ENCODE measurements at regions not wholly inside any gene's neighbourhood (a gene's known extent, or its start where the extent isn't known, plus 50 kb on each side); places are given as distances from the start of the nearest gene placed in this dataset.

DNA sequence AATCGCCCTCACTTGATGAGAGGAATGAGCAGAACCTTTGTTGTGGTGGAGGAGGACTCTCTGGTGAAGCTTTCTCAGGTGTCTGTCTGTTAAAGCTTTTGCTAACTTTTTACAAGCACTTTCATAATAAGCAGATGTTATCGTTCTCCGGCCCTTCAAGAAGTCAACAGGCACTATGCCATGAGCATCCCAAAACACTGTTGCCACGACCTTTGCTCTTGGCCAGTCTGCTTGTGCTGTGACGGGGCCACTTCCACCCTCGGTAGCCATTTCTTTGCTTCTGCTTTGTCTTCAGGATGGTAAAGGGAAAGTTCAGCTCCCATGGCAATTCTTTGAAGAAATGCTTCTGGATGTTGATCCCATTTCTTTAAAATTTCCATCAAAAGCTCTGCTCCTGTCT, 93.5 kb upstream of the ANKRD10 start:
- no peaks in the 10 kb centered on the region for H3K27me3 ChIP-seq (replicated peaks; ENCODE audit: control insufficient read depth, insufficient read depth, low read length)
- DNase-seq (ENCODE audit: extremely low read depth, insufficient read length), result no peak
- TF ChIP-seq CTCF (IDR thresholded peaks at IDR 0.05; ENCODE audit: insufficient read depth, low read length, poor library complexity, severe bottlenecking), result no peak
- H3K36me3 ChIP-seq (ENCODE audit: control insufficient read depth, insufficient read depth, low read length), result no peaks in the 10 kb centered on the region
- H3K4me3 ChIP-seq (replicated peaks; ENCODE audit: low read depth, low read length), result no peak overlapping the region

DNA sequence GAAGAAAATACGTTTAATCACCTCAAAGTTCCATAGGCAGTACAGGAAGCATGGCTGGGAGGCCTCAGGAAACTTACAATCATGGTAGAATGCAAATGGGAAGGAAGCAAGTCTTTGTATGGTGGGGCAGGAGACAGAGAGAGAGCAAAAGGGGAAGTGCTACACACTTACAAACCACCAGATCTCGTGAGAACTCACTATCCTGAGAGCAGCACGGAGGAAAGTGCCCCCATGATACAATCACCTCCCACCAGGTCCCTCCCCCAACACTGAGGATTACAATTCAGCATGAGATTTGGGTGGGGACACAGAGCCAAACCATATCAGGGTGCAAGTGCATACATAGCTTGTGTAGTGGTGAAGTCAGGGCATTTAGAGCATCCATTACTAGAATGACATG, 92.3 kb upstream of the ANKRD10 start:
- H3K27me3 ChIP-seq (replicated peaks; ENCODE audit: control insufficient read depth, insufficient read depth, low read length), result no peaks in the 10 kb centered on the region
- no peaks in the 10 kb centered on the region for H3K36me3 ChIP-seq (ENCODE audit: control insufficient read depth, insufficient read depth, low read length)
- H3K4me3 ChIP-seq (replicated peaks; ENCODE audit: low read depth, low read length), result no peak overlapping the region
- no peak for DNase-seq (ENCODE audit: extremely low read depth, insufficient read length)
- no peak for TF ChIP-seq CTCF (IDR thresholded peaks at IDR 0.05; ENCODE audit: insufficient read depth, low read length, poor library complexity, severe bottlenecking)

GRCh38 chr13:111006506-111007031, 91.7 kb upstream of the ANKRD10 start:
- Histone ChIP-seq H3K4me3 (replicated peaks; ENCODE audit: low read depth, low read length) (no peak overlapping the region), H3K27me3 (replicated peaks; ENCODE audit: control insufficient read depth, insufficient read depth, low read length) (no peaks in the 10 kb centered on the region), H3K36me3 (ENCODE audit: control insufficient read depth, insufficient read depth, low read length) (no peaks in the 10 kb centered on the region)
- DNase-seq (ENCODE audit: extremely low read depth, insufficient read length), result no peak
- no peak for TF ChIP-seq CTCF (IDR thresholded peaks at IDR 0.05; ENCODE audit: insufficient read depth, low read length, poor library complexity, severe bottlenecking)

DNA sequence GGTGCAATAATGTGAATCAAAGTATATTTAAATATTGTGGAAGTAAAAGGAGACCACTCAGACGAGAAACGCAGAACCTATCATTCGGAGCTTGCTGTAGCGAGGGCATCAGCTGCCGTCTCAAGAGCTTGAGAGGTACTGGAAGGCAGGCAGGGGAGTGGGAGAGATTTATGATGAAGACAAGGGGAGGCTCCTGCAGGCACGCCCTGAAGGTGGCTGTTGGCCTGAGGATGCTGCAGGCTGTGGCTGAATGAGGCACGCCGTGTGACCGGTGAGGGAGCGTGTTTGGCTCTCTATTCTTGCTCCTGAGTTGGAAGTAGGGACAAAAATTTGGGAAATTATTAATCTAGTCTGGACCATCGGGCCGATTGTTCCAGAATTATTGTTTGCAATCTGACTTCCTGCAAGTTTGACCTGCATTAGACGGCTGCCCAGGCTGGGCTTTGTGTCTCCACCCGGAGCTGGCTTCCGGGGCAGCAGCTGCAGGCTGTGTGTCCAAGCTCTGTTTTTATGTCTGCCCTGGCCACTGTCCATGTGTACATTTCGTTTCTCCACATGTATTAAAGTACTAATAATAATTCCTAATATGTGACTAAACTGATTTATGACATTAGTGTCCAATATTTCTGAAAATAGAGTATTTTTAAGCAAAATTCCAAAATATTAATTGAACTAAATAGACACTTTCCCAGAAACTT, 91.1 kb upstream of the ANKRD10 start:
- no peak overlapping the region for H3K4me3 ChIP-seq (replicated peaks; ENCODE audit: low read depth, low read length)
- no peaks in the 10 kb centered on the region for H3K36me3 ChIP-seq (ENCODE audit: control insufficient read depth, insufficient read depth, low read length)
- DNase-seq (ENCODE audit: extremely low read depth, insufficient read length), result no peak
- no peak for TF ChIP-seq CTCF (IDR thresholded peaks at IDR 0.05; ENCODE audit: insufficient read depth, low read length, poor library complexity, severe bottlenecking)
- H3K27me3 ChIP-seq (replicated peaks; ENCODE audit: control insufficient read depth, insufficient read depth, low read length), result no peaks in the 10 kb centered on the region

- TF ChIP-seq CTCF (IDR thresholded peaks at IDR 0.05; ENCODE audit: insufficient read depth, low read length, poor library complexity, severe bottlenecking), result no peak
- Histone ChIP-seq H3K27me3 (replicated peaks; ENCODE audit: control insufficient read depth, insufficient read depth, low read length) (no peaks in the 10 kb centered on the region), H3K36me3 (ENCODE audit: control insufficient read depth, insufficient read depth, low read length) (no peaks in the 10 kb centered on the region), H3K4me3 (replicated peaks; ENCODE audit: low read depth, low read length) (no peak overlapping the region)
- DNase-seq (ENCODE audit: extremely low read depth, insufficient read length), result no peak
Measured at GRCh38 chr13:111005364-111005763, 90.5 kb upstream of the ANKRD10 start.
